HK-2 (cell line): ENCODE measurements at regions not wholly inside any gene's neighbourhood (a gene's known extent, or its start where the extent isn't known, plus 50 kb on each side); places are given as distances from the start of the nearest gene placed in this dataset.

ENCODE experiments used
- DNase-seq: peaks from one replicate; pipeline ENCODE4 v3.0.0-alpha.2; 2018; ENCODE audit not compliant: unreplicated experiment

- no peak for DNase-seq
Measured at GRCh38 chr13:85288698-85289097, 510.5 kb downstream of the SLITRK6 start.

DNA sequence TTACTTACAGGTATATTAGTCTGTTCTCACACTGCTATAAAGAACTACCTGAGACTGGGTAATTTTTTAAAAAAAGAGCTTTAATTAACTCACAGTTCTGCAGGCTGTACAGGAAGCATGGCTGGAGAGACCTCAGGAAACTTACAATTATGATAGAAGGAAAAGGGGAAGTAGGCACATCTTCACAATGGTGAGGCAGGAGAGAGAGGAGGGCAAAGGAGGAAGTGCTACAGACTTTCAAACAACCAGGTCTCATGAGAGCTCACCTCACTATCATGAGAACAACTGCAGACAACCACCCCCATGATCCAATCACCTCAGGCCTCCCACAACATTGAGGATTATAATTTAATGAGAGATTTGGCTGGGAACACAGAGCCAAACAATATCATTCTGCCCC lies 511.7 kb downstream of the SLITRK6 start:
- no peak for DNase-seq

DNA sequence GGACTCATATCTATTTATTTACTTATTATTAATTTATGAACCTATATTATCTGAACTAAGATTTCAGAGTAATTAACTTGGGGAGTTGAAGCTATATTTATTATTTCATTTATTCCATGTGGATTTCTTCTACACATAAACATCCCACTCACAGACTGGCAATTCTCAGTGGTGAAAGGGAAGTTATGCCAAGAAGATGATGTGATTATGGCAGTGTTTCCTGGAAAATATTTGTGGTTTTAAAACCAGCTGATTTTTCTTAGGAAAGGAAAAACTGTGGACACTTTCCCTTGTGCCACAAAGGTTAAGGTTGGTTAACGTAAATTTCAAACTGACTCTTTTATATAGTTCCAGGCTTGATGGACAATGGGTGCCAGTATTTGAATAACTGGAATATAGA lies 513.1 kb downstream of the SLITRK6 start:
- DNase-seq: no peak

- no peak for DNase-seq
Measured at GRCh38 chr13:85284349-85284748, 514.9 kb downstream of the SLITRK6 start.

DNA sequence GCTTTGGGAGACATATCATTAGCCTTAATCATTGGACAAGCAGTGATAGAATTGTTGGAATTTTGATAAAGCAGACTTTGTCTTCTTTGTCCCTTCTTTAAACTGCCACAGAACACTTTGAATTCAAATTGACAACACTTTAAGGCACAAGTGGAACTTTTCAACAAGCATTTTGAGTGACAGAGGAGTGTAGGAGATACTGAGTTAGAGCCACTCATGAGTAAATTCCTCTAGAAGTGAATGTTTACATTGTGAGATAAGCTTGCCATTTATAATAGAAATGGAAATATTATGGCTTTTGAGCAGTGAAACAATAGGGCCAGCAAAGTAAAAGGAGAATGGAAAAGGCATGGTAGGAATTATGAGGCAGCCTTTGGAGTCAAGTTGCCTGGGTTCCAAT lies 515.8 kb downstream of the SLITRK6 start:
- DNase-seq: no peak

DNA sequence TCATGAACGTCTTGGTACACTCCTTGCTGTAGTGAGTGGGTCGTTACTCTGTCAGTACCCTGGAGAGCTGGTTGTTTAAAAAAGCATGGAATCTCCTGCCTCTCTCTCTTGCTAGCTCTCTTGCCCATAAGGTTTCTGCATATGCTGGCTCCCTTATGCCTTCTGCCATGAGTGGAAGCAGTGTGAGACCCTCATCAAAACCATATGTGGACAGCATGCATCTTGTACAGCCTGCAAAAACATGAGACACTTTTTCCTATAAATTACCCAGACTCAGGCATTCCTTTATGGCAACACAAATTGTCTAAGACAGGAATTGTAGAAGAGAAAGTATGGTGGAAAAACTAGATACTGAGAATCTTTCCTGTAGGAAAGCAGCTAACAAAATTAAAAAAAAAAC lies 516.3 kb downstream of the SLITRK6 start:
- DNase-seq: no peak

DNA sequence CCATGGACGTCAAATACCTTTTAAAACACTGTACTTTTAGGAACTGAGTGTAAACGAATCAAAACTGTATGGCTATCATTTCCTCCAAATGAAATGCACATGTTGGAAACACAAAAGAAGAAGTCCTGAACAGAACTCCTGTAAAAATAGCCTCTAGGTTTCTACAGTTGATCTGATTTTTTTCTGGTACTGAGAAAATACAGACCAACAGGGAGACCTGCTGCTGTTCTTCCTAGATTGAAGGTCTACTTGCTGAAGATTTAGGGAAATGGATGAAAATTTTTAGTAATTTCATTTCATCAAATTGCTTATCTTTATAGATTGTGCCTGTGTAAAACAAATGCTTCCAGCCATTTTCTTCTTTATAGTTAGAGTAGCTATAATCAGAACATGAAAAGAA lies 520.4 kb downstream of the SLITRK6 start:
- no peak for DNase-seq

DNA sequence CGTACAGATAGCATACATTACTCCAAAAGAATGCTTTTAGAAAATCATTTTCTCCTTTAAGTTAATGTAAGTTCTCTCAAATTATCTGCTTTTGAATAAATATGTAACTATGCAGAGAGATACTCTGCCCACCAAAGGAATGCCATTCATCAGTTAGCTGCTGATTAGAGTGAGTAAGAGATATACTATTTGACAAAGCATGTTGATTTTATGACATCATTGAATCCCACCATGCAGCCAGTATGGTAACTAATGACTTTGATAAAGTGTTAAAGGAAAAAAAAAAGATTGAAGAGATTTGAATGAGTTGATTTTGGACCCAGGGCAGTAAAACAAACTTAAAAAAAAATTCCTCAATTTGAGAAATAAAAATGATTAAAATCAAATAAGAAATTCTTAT lies 521.5 kb downstream of the SLITRK6 start:
- DNase-seq: no peak

DNA sequence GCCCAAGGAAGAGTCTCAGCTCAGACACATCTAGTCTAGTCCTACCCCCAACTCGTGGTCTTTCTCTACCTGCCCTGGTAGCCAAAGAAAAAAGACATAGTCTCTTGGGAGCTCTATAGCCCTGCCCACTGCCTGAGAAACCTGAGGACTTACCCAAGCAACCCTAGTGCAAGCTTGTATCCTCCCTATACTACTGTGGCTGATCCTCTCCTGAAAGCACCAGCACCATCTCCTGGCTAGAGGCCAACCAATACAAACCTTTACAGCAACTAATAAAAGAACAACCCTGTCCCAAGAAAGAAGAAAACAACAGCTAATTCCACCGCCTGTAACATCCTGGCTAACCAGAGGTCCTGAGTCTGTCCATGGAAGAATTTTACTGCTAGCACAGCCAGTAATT lies 532.4 kb downstream of the SLITRK6 start:
- DNase-seq: no peak

- DNase-seq: no peak
Measured at GRCh38 chr13:85266331-85266730, 532.9 kb downstream of the SLITRK6 start.

DNA sequence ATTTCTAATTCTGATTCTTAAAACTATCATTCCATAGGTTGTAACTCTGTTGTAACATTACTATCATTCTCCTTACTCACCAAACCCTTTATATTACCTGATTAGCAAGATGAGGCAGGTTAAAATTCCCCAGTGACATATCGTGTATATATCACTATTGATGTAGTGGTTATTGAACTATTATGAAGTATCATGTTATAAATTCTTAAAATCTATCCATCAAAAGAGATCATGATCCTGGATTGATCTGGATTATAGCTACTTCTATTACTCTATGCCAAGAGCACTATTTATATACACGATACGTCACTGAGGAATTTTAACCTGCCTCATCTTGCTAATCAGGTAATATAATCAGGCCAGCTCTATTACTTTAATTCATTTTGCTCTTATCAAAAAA lies 533.9 kb downstream of the SLITRK6 start:
- no peak for DNase-seq

DNA sequence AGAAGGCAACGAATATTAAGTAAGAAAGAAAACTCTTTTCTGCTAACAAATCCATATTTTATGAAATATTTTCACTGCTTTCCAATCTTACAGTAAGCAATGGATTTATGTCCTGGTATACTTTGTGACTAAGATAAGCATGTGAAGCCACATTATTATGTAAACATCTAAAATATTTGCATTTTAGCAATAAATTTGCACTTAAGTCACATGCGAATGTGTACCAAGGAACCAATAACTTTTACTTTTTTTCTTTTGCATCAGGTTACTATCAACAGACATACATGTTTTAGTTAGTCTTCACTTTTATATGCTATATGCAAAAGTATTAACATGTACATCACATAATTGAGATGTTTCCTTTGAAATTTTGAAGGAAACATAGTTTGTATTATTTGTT lies 536.7 kb downstream of the SLITRK6 start:
- no peak for DNase-seq

GRCh38 chr13:85261757-85262346 lies 537.4 kb downstream of the SLITRK6 start:
- no peak for DNase-seq

DNA sequence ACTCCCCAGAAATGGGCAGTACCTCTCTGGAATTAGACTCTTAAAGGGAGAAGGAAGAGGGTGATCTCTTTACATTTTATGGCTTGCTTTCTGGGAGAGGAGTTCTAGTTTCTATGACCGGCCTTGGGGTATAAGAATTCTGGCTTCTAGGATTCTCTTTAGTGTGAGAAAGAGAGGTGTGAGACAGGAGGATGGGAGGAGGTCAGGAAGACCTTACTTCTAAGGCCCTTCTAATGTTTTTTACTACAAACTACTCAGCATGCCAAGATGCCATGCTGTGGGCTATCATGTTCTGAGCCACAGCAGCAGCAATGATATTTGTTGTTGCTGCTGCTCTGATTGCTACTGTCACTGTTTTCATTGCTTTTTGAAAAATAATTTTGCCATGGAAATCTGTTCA lies 538.3 kb downstream of the SLITRK6 start:
- no peak for DNase-seq

GRCh38 chr13:85255978-85256377 lies 543.2 kb downstream of the SLITRK6 start:
- no peak for DNase-seq

DNA sequence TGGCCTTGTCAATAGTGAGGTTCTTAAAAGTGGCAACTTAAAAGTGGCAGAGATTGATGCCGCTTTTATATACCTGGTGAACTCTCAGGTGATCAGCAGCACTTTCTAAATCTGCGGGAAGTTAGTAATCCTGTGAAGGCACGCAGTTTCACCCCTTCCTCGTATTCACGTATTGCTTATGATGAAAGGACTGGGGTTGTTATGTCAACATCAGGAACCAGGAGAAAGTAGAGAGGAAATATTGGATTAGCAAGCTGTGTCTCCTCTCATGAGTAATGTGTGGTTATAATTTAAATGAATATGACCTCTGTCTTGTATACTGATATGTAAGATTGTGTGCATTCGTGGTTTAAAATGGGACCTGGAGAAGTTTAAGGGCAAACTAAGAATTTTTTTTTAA lies 544.6 kb downstream of the SLITRK6 start:
- no peak for DNase-seq

GRCh38 chr13:85249151-85249550 lies 550.1 kb downstream of the SLITRK6 start:
- no peak for DNase-seq

DNA sequence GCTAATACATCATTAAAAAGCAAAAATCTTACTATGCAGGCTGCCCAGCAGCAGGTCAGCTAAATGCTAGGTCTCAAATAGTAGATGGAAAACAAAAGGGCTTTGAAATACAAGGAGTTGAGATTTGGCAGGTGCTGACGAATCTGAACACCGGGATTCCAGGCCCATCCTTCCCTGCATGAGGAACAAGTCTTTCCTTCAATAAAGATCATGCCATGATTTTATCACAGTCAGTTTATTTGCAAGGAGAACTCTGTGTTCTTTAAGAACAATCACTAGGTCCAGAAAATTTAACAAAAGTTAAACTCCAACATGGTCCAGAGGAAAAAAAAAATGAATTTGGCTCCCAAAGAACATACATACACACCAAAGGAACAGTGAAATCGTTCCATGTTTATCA lies 551.4 kb downstream of the SLITRK6 start:
- no peak for DNase-seq

GRCh38 chr13:85243831-85244230 lies 555.4 kb downstream of the SLITRK6 start:
- no peak for DNase-seq

GRCh38 chr13:85241060-85241459 lies 558.2 kb downstream of the SLITRK6 start:
- DNase-seq: no peak

- DNase-seq: no peak
Measured at GRCh38 chr13:85236413-85236812, 562.8 kb downstream of the SLITRK6 start.

GRCh38 chr13:85230691-85231093 lies 568.5 kb downstream of the SLITRK6 start:
- DNase-seq: no peak

GRCh38 chr13:85228692-85229091 lies 570.5 kb downstream of the SLITRK6 start:
- DNase-seq: no peak

GRCh38 chr13:85223883-85224656 lies 575.1 kb downstream of the SLITRK6 start:
- DNase-seq: no peak
